Gastrocnemius medialis (tissue), 4 donors: ENCODE measurements at regions not wholly inside any gene's neighbourhood (a gene's known extent, or its start where the extent isn't known, plus 50 kb on each side); places are given as distances from the start of the nearest gene placed in this dataset.

ENCODE experiments used
- CTCF ChIP-seq, 5 experiments: fragments of 450-650 bp in 3 of 5; fragments of 200-600 bp in 2 of 5; sonication (generic) in 2 of 5; IDR thresholded peaks in 4 of 5; conservative IDR thresholded peaks in 1 of 5; 1 replicate in 4 of 5; 2 replicates in 1 of 5; pipeline ENCODE4 v1.5.1; 2016 to 2019; ENCODE audit warnings: antibody characterized with exemption in 5 of 5, mild to moderate bottlenecking in 3 of 5, moderate library complexity in 3 of 5
- POLR2A ChIP-seq, 2 donors: fragments of 450-650 bp; IDR thresholded peaks; one replicate each; pipeline ENCODE4 v1.6.1; 2017; ENCODE audit warnings: antibody characterized with exemption in 2 of 2, mild to moderate bottlenecking in 2 of 2, moderate library complexity in 2 of 2

GRCh38 chr5:60332244-60333004 is 367.5 kb downstream of the DEPDC1B start:
- TF ChIP-seq CTCF (IDR thresholded peaks at IDR 0.05 in 4 of 5, conservative IDR thresholded peaks at IDR 0.05 in 1 of 5) (no peak), POLR2A (IDR thresholded peaks at IDR 0.05) (no peak)
